ENCODE measurements at regions not wholly inside any gene's neighbourhood (a gene's known extent, or its start where the extent isn't known, plus 50 kb on each side); places are given as distances from the start of the nearest gene placed in this dataset.
A peak's percentile ranks its signal among the peaks of the same experiment; 100 is the strongest.

DNA sequence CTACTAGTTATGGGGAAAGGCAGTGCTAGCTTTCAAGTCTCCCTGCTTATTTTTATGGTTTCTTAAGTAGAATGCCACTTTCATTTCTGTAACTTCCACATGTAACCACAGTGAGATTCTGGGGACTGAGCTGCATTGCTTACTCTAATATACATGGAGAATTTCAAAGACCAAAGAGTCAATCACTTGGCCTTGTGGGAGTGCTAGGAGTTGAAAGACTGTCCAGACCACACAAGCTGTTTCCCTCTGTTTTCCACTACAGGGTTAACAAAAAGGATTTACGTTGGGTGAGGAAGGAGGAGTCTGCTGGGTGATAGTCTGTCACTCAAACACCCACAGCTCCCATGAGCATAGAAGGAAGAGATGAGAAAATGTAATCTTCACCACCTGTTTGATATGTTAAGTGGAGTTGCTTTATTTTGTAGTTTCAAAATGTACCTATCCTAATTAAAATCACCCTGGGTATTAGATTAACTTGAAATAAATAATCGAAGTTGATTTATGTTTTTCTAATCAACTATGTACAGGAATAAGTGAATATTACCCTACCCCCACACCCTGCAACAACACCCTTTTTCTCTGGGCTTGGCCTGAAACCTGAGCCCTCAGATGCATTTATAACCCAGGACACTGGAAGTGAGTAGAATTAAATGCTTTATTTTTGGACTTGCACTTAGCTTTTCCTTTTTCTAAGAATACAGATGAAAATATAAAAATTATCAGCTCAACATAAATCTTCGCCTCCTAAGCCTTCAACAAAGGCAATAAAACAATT lies 225.8 kb upstream of the SLC10A2 start:
- H3K4me3 ChIP-seq (ENCODE audit: severe bottlenecking), result no peak overlapping the region
- DNase-seq (ENCODE audit: low spot score) (no peak), ATAC-seq (ENCODE audit: low read depth) (no peak)
- no peaks in the 10 kb centered on the region for H3K27me3 ChIP-seq (ENCODE audit: insufficient read depth, poor library complexity, severe bottlenecking)
- H3K36me3 ChIP-seq (ENCODE audit: low read depth), result no peaks in the 10 kb centered on the region
- H3K27ac ChIP-seq (ENCODE audit: poor library complexity, severe bottlenecking), result no peak overlapping the region
- peaks cover 2% of the 10 kb centered on the region for H3K9me3 ChIP-seq (ENCODE audit: severe bottlenecking)
- H3K4me1 ChIP-seq (ENCODE audit: insufficient read depth, poor library complexity, severe bottlenecking), result peaks cover 23% of the 10 kb centered on the region
- TF ChIP-seq, protein P1, sequence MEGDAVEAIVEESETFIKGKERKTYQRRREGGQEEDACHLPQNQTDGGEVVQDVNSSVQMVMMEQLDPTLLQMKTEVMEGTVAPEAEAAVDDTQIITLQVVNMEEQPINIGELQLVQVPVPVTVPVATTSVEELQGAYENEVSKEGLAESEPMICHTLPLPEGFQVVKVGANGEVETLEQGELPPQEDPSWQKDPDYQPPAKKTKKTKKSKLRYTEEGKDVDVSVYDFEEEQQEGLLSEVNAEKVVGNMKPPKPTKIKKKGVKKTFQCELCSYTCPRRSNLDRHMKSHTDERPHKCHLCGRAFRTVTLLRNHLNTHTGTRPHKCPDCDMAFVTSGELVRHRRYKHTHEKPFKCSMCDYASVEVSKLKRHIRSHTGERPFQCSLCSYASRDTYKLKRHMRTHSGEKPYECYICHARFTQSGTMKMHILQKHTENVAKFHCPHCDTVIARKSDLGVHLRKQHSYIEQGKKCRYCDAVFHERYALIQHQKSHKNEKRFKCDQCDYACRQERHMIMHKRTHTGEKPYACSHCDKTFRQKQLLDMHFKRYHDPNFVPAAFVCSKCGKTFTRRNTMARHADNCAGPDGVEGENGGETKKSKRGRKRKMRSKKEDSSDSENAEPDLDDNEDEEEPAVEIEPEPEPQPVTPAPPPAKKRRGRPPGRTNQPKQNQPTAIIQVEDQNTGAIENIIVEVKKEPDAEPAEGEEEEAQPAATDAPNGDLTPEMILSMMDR (IDR thresholded peaks at IDR 0.05; ENCODE audit: poor library complexity, severe bottlenecking), result no peak

DNA sequence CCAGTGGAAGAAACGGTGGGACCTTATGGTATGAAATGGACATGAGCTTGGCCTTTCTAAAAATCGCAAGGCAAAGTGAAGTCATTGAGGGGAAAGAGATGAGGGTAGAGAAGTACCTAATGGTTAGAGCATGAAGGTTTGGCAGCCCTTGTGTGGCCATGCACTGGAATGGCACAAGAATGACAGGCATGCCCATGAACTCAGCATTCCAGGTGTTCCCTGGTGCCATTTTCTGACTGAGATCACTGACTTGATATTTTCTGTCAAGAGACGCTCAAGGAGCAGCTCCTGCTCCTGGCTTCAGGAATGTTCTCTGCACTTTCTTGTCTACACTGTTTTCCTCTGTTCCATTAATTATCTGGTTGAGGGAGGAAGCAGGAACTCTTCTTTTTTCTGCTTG lies 225.0 kb upstream of the SLC10A2 start:
- Histone ChIP-seq H3K27me3 (ENCODE audit: insufficient read depth, poor library complexity, severe bottlenecking) (no peaks in the 10 kb centered on the region), H3K27ac (ENCODE audit: poor library complexity, severe bottlenecking) (no peak overlapping the region), H3K4me1 (ENCODE audit: insufficient read depth, poor library complexity, severe bottlenecking) (peaks cover 23% of the 10 kb centered on the region), H3K36me3 (ENCODE audit: low read depth) (no peaks in the 10 kb centered on the region), H3K4me3 (ENCODE audit: severe bottlenecking) (no peak overlapping the region), H3K9me3 (ENCODE audit: severe bottlenecking) (no peaks in the 10 kb centered on the region)
- ATAC-seq (ENCODE audit: low read depth) (no peak), DNase-seq (ENCODE audit: low spot score) (no peak)
- TF ChIP-seq, protein P1 (IDR thresholded peaks at IDR 0.05; ENCODE audit: poor library complexity, severe bottlenecking), result no peak

DNA sequence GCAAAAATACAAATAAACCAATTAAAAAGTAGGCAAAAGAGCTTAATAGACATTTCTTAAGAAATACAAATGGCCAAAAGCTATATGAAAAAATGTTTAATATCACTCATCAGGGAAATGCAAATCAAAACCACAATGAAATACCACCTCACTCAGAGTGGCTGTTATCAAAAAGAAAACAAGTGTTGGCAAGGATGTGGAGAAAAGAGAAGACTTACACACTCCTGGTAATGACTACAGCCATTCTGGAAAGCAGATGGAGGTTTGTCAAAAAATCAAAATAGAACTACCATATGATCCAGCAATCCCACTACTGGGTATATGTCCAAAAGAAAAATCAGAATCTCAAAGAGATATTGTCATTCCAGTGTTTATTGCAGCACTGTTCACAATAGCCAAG lies 223.5 kb upstream of the SLC10A2 start:
- ATAC-seq (ENCODE audit: low read depth), result no peak
- H3K36me3 ChIP-seq (ENCODE audit: low read depth), result no peaks in the 10 kb centered on the region
- H3K9me3 ChIP-seq (ENCODE audit: severe bottlenecking), result no peaks in the 10 kb centered on the region
- H3K27ac ChIP-seq (ENCODE audit: poor library complexity, severe bottlenecking), result no peak overlapping the region
- H3K27me3 ChIP-seq (ENCODE audit: insufficient read depth, poor library complexity, severe bottlenecking), result no peaks in the 10 kb centered on the region
- TF ChIP-seq, protein P1 (IDR thresholded peaks at IDR 0.05; ENCODE audit: poor library complexity, severe bottlenecking), result no peak
- no peak for DNase-seq (ENCODE audit: low spot score)
- no peak overlapping the region for H3K4me3 ChIP-seq (ENCODE audit: severe bottlenecking)
- H3K4me1 ChIP-seq (ENCODE audit: insufficient read depth, poor library complexity, severe bottlenecking), result peaks cover 23% of the 10 kb centered on the region

DNA sequence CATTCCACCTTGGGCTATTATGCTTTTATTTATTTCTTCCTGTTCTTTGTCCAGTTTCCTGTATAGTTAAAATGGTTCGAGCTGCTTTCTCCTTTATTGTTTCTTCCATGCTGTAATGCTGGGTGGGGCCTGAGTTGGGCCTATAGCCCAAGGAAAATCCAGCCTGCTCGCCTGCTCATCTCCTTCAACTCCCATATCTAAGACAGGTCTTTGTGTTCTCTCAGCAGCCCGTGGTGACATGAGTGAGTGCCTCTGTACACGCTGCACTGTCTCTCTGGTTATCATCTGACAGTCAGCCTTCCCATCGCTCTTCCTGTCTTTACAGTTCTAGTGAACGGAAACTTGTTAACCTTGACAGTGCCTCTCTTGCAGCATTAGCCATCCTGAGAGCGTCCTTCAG lies 221.9 kb upstream of the SLC10A2 start:
- Histone ChIP-seq H3K27me3 (ENCODE audit: insufficient read depth, poor library complexity, severe bottlenecking) (no peaks in the 10 kb centered on the region), H3K36me3 (ENCODE audit: low read depth) (no peaks in the 10 kb centered on the region), H3K4me3 (ENCODE audit: severe bottlenecking) (no peak overlapping the region), H3K9me3 (ENCODE audit: severe bottlenecking) (no peaks in the 10 kb centered on the region), H3K4me1 (ENCODE audit: insufficient read depth, poor library complexity, severe bottlenecking) (peaks cover 27% of the 10 kb centered on the region), H3K27ac (ENCODE audit: poor library complexity, severe bottlenecking) (peak overlapping the region; percentile 88)
- ATAC-seq (ENCODE audit: low read depth), result peak; percentile 48; the same call in 2 of the 3 replicates
- TF ChIP-seq, protein P1 (IDR thresholded peaks at IDR 0.05; ENCODE audit: poor library complexity, severe bottlenecking), result no peak
- DNase-seq (ENCODE audit: low spot score), result no peak

DNA sequence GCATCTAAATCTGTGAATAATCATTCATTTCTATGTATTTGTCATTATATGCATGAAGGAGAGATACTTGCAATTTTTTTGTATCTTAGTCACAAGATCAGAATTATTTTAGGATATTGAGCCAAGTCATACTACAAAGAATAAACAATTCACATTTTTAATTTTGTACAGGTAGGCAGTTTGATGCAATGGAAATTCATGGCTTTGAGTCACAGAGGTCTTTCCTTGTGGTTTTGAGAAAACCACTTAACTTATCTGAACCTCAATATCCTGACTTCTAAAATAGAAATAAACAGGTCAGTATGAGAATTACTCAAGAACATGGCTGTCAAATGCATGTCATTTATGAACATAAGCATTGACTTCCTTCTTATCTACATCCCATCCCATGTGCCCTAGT lies 221.4 kb upstream of the SLC10A2 start:
- no peak overlapping the region for H3K4me3 ChIP-seq (ENCODE audit: severe bottlenecking)
- no peaks in the 10 kb centered on the region for H3K27me3 ChIP-seq (ENCODE audit: insufficient read depth, poor library complexity, severe bottlenecking)
- H3K4me1 ChIP-seq (ENCODE audit: insufficient read depth, poor library complexity, severe bottlenecking), result peaks cover 32% of the 10 kb centered on the region
- TF ChIP-seq, protein P1 (IDR thresholded peaks at IDR 0.05; ENCODE audit: poor library complexity, severe bottlenecking), result no peak
- no peaks in the 10 kb centered on the region for H3K36me3 ChIP-seq (ENCODE audit: low read depth)
- H3K27ac ChIP-seq (ENCODE audit: poor library complexity, severe bottlenecking), result peak overlapping the region; percentile 88
- ATAC-seq (ENCODE audit: low read depth) (peak; percentile 82), DNase-seq (ENCODE audit: low spot score) (no peak)
- H3K9me3 ChIP-seq (ENCODE audit: severe bottlenecking), result no peaks in the 10 kb centered on the region

All from RWPE2 (cell line).